H9 (cell line): ENCODE measurements at regions not wholly inside any gene's neighbourhood (a gene's known extent, or its start where the extent isn't known, plus 50 kb on each side); places are given as distances from the start of the nearest gene placed in this dataset.

Experiments used
- DNase-seq: peaks from one replicate; pipeline ENCODE4 v3.0.0-alpha.2; 2017
- H2AFZ ChIP-seq: one replicate; pipeline ENCODE4 v1.6.1; 2013; ENCODE audit warnings: mild to moderate bottlenecking, low read length, control low read depth, moderate library complexity
- H2AK5ac ChIP-seq: 2 replicates; pipeline ENCODE4 v1.6.1; 2013; ENCODE audit warnings: low read length, control low read depth, mixed read lengths; ENCODE audit not compliant: insufficient read length
- H2BK120ac ChIP-seq: one replicate; pipeline ENCODE4 v1.6.1; 2013; ENCODE audit warnings: low read depth, mild to moderate bottlenecking, low read length, control low read depth, inconsistent platforms; ENCODE audit not compliant: poor library complexity, severe bottlenecking
- H2BK12ac ChIP-seq: 2 replicates; pipeline ENCODE4 v1.6.1; 2013; ENCODE audit warnings: low read length, control low read depth, mixed read lengths, low read depth; ENCODE audit not compliant: insufficient read length
- H2BK15ac ChIP-seq: 2 replicates; pipeline ENCODE4 v1.6.1; 2013; ENCODE audit warnings: low read depth, low read length, control low read depth
- H2BK20ac ChIP-seq: one replicate; pipeline ENCODE4 v1.6.1; 2013; ENCODE audit warnings: low read depth, mild to moderate bottlenecking, low read length, control low read depth, inconsistent platforms; ENCODE audit not compliant: poor library complexity, severe bottlenecking
- H2BK5ac ChIP-seq: 2 replicates; pipeline ENCODE4 v1.6.1; 2013; ENCODE audit warnings: low read length, control low read depth, mixed read lengths; ENCODE audit not compliant: insufficient read length
- H3K14ac ChIP-seq: 2 replicates; pipeline ENCODE4 v1.6.1; 2013; ENCODE audit warnings: low read length, control low read depth; ENCODE audit not compliant: insufficient read depth
- H3K18ac ChIP-seq: 2 replicates; pipeline ENCODE4 v1.6.1; 2013; ENCODE audit warnings: low read depth, mild to moderate bottlenecking, mixed read lengths, low read length, control low read depth; ENCODE audit not compliant: insufficient read length
- H3K23ac ChIP-seq: 2 replicates; pipeline ENCODE4 v1.6.1; 2013; ENCODE audit warnings: low read length, control low read depth, mixed read lengths, low read depth; ENCODE audit not compliant: insufficient read length
- H3K23me2 ChIP-seq: 2 replicates; pipeline ENCODE4 v1.6.1; 2013; ENCODE audit warnings: low read depth, mild to moderate bottlenecking, mixed read lengths, low read length, control low read depth; ENCODE audit not compliant: insufficient read length, poor library complexity, severe bottlenecking
- H3K27ac ChIP-seq: 2 replicates; pipeline ENCODE4 v1.5.1; 2013; ENCODE audit warnings: low read length, control low read depth, mixed read lengths, low read depth; ENCODE audit not compliant: insufficient read length
- H3K27me3 ChIP-seq: 2 replicates; pipeline ENCODE4 v1.6.1; 2013; ENCODE audit warnings: low read length, control low read depth, inconsistent platforms; ENCODE audit not compliant: insufficient read depth
- H3K4ac ChIP-seq: 2 replicates; pipeline ENCODE4 v1.6.1; 2013; ENCODE audit warnings: low read depth, mild to moderate bottlenecking, control low read depth, inconsistent platforms, low read length, moderate library complexity
- H3K4me1 ChIP-seq: 2 replicates; pipeline ENCODE4 v1.6.1; 2013; ENCODE audit warnings: low read length, control low read depth, inconsistent platforms; ENCODE audit not compliant: insufficient read depth
- H3K4me2 ChIP-seq: 2 replicates; pipeline ENCODE4 v1.6.1; 2013; ENCODE audit warnings: low read length, control low read depth, mixed read lengths; ENCODE audit not compliant: insufficient read length, insufficient read depth
- H3K56ac ChIP-seq: 2 replicates; pipeline ENCODE4 v1.6.1; 2013; ENCODE audit warnings: low read depth, mild to moderate bottlenecking, mixed read lengths, low read length, control low read depth; ENCODE audit not compliant: insufficient read length
- H3K79me1 ChIP-seq: 2 replicates; pipeline ENCODE4 v1.6.1; 2013; ENCODE audit warnings: low read depth, mild to moderate bottlenecking, moderate library complexity, low read length, control low read depth, inconsistent platforms; ENCODE audit not compliant: insufficient read depth, poor library complexity, severe bottlenecking
- H3K79me2 ChIP-seq: 2 replicates; pipeline ENCODE4 v1.6.1; 2013; ENCODE audit warnings: low read length, control low read depth, inconsistent platforms; ENCODE audit not compliant: insufficient read depth
- H3K9ac ChIP-seq: 2 replicates; pipeline ENCODE4 v1.6.1; 2013; ENCODE audit warnings: low read length, control low read depth, mixed read lengths; ENCODE audit not compliant: insufficient read length; ENCODE audit errors: extremely low read depth
- H3K9me3 ChIP-seq: one replicate; pipeline ENCODE4 v1.6.1; 2013; ENCODE audit warnings: low read depth, low read length, inconsistent platforms; ENCODE audit not compliant: control insufficient read depth
- H3T11ph ChIP-seq: one replicate; pipeline ENCODE4 v1.6.1; 2013; ENCODE audit warnings: mild to moderate bottlenecking, low read length, control low read depth, inconsistent platforms
- H4K20me1 ChIP-seq: one replicate; pipeline ENCODE4 v1.6.1; 2013; ENCODE audit not compliant: control insufficient read depth, insufficient read length, insufficient read depth
- H4K5ac ChIP-seq: 2 replicates; pipeline ENCODE4 v1.6.1; 2013; ENCODE audit warnings: low read depth, mild to moderate bottlenecking, mixed read lengths, low read length, control low read depth; ENCODE audit not compliant: insufficient read length
- H4K8ac ChIP-seq: replicated peaks from 2 replicates; pipeline ENCODE4 v1.6.1; 2013; ENCODE audit warnings: low read length, control low read depth, mixed read lengths, low read depth; ENCODE audit not compliant: insufficient read length
- H4K91ac ChIP-seq: 2 replicates; pipeline ENCODE4 v1.6.1; 2013; ENCODE audit warnings: low read depth, mild to moderate bottlenecking, moderate library complexity, mixed read lengths, low read length, control low read depth; ENCODE audit not compliant: insufficient read length
- H3K27ac Mint-ChIP-seq, 3 experiments: 2 replicates in 2 of 3; 3 replicates in 1 of 3; pipeline ENCODE4 v1.8.0; 2020 to 2021; ENCODE audit warnings: mixed read lengths in 3 of 3, mild to moderate bottlenecking in 1 of 3, moderate library complexity in 1 of 3
- H3K27me3 Mint-ChIP-seq: 2 replicates; pipeline ENCODE4 v1.8.0; 2021; ENCODE audit warnings: low read depth, mild to moderate bottlenecking, moderate library complexity, mixed read lengths
- H3K36me3 Mint-ChIP-seq, 3 experiments: 2 replicates in 2 of 3; 3 replicates in 1 of 3; pipeline ENCODE4 v1.8.0; 2020 to 2021; ENCODE audit warnings: low read depth in 3 of 3, mixed read lengths in 3 of 3; ENCODE audit not compliant: insufficient read depth in 1 of 3
- H3K4me1 Mint-ChIP-seq, 2 experiments: 2 replicates each; pipeline ENCODE4 v1.8.0; 2020; ENCODE audit warnings: mixed read lengths in 2 of 2
- H3K4me3 Mint-ChIP-seq, 2 experiments: 2 replicates in 1 of 2; 3 replicates in 1 of 2; pipeline ENCODE4 v1.8.0; 2020 to 2021; ENCODE audit warnings: mild to moderate bottlenecking in 2 of 2, mixed read lengths in 2 of 2, moderate library complexity in 1 of 2
- H3K9me3 Mint-ChIP-seq, 2 experiments: 2 replicates in 1 of 2; 3 replicates in 1 of 2; pipeline ENCODE4 v1.8.0; 2020; ENCODE audit warnings: mild to moderate bottlenecking in 2 of 2, mixed read lengths in 2 of 2, moderate library complexity in 1 of 2
- WGBS: extraction: QIAGEN DNeasy Blood & Tissue Kit; methylation state at CpG from one replicate; pipeline ENCODE4 v1.1.7; 2013; ENCODE audit warnings: missing lambda C conversion rate, low lambda C conversion rate, mixed read lengths; ENCODE audit not compliant: insufficient read length; ENCODE audit errors: extremely low coverage; 5-methylcytosine and 5-hydroxymethylcytosine counted together
- TF ChIP-seq, protein P1 (sequence below): fragments of 200-600 bp; sonication (generic); conservative IDR thresholded peaks from 3 replicates; pipeline ENCODE4 v1.8.0; 2021; ENCODE audit warnings: antibody characterized with exemption, mild to moderate bottlenecking

DNA sequence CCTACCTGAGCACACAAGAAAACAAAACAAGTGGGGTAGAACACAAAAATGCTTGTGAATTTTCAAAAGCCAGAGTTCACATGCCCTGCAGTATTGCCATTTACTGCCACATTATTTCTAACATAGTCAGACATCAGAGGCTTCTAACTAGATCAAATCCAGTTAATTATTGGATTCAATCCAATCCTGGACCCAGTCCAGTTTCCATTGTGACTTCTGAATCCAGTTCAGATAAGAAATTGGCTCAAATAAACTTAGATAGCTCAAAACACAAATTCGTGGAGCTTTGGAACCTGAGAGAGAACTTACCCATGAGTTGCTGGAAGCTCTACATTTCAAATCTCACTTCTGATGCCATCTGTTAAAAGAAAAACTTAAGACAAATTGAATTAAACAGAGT is 85.2 kb upstream of the ANKEF1 start:
- Histone ChIP-seq H3K4ac (no peak overlapping the region), H2BK5ac (no peak overlapping the region), H3T11ph (no peak overlapping the region), H3K14ac (no peak overlapping the region), H4K5ac (no peak overlapping the region), H3K27me3 (no peaks in the 10 kb centered on the region), H3K79me2 (no peaks in the 10 kb centered on the region), H3K23me2 (no peaks in the 10 kb centered on the region), H3K4me2 (no peak overlapping the region), H3K79me1 (no peaks in the 10 kb centered on the region), H2BK15ac (no peak overlapping the region), H3K4me1 (no peaks in the 10 kb centered on the region), H3K18ac (no peak overlapping the region), H2BK120ac (no peak overlapping the region), H3K27ac (no peak overlapping the region), H3K56ac (no peak overlapping the region), H3K9ac (no peak overlapping the region), H3K23ac (no peak overlapping the region), H4K91ac (no peak overlapping the region), H2AFZ (no peak overlapping the region), H2BK12ac (no peak overlapping the region), H3K9me3 (no peaks in the 10 kb centered on the region), H4K20me1 (no peaks in the 10 kb centered on the region), H2AK5ac (no peak overlapping the region), H2BK20ac (no peak overlapping the region), H4K8ac (no peak overlapping the region)
- no peak for DNase-seq
- Mint-ChIP-seq H3K4me3 (no peak overlapping the region), H3K4me1 (no peaks in the 10 kb centered on the region), H3K36me3 (no peaks in the 10 kb centered on the region), H3K27me3 (no peaks in the 10 kb centered on the region), H3K27ac (no peak overlapping the region), H3K9me3 (no peaks in the 10 kb centered on the region)
- TF ChIP-seq, protein P1, sequence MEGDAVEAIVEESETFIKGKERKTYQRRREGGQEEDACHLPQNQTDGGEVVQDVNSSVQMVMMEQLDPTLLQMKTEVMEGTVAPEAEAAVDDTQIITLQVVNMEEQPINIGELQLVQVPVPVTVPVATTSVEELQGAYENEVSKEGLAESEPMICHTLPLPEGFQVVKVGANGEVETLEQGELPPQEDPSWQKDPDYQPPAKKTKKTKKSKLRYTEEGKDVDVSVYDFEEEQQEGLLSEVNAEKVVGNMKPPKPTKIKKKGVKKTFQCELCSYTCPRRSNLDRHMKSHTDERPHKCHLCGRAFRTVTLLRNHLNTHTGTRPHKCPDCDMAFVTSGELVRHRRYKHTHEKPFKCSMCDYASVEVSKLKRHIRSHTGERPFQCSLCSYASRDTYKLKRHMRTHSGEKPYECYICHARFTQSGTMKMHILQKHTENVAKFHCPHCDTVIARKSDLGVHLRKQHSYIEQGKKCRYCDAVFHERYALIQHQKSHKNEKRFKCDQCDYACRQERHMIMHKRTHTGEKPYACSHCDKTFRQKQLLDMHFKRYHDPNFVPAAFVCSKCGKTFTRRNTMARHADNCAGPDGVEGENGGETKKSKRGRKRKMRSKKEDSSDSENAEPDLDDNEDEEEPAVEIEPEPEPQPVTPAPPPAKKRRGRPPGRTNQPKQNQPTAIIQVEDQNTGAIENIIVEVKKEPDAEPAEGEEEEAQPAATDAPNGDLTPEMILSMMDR: no peak
- WGBS: no CpG with 5 or more reads among the region's 1 CpG
